ENCODE measurements at regions not wholly inside any gene's neighbourhood (a gene's known extent, or its start where the extent isn't known, plus 50 kb on each side); places are given as distances from the start of the nearest gene placed in this dataset.

DNA sequence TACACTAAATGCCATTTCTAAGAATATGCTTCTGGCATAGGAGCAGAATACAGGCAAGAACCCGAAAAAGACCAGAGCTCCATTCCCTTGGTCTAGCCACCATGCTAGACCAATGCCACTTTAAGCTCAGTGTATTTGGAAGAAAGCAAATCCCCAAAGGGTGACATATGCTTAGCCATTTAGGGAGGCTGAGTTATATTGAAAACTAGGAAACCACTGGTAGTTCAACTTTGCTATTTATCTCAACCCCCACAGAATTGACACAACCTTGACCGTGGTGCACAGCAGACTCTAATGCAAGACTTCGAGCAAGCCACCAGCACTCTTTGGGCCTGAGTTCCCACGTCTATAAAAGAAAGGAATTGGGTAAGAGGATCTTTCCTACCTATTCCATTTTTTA is 167.9 kb downstream of the ADSS2 start:
- intact Hi-C loops (cut with DNase I) = no loop called here
- Histone ChIP-seq H3K4me3 (no peak overlapping the region), H3K9me3 (no peaks in the 10 kb centered on the region), H3K27ac (no peak overlapping the region), H3K27me3 (no peaks in the 10 kb centered on the region), H3K36me3 (no peaks in the 10 kb centered on the region), H3K4me1 (no peaks in the 10 kb centered on the region)
- TF ChIP-seq POLR2A (IDR thresholded peaks at IDR 0.05) (no peak), CTCF (IDR thresholded peaks at IDR 0.05) (no peak), EP300 (IDR thresholded peaks at IDR 0.05) (no peak), POLR2AphosphoS5 (IDR thresholded peaks at IDR 0.05) (no peak)
- WGBS, 2 donors = 86 to 88% methylated on average over 4 of the region's 4 CpGs
- DNase-seq = no peak

- Histone ChIP-seq H3K27me3 (no peaks in the 10 kb centered on the region), H3K9me3 (no peaks in the 10 kb centered on the region), H3K27ac (no peak overlapping the region), H3K4me3 (no peak overlapping the region), H3K4me1 (no peaks in the 10 kb centered on the region), H3K36me3 (no peaks in the 10 kb centered on the region)
- no peak for DNase-seq
- TF ChIP-seq POLR2AphosphoS5 (IDR thresholded peaks at IDR 0.05) (no peak), POLR2A (IDR thresholded peaks at IDR 0.05) (no peak), CTCF (IDR thresholded peaks at IDR 0.05) (no peak), EP300 (IDR thresholded peaks at IDR 0.05) (no peak)
- intact Hi-C loops (cut with DNase I) = no loop called here
- 92 to 94% methylated on average over 17 of the region's 17 CpGs for WGBS, 2 donors
Measured at GRCh38 chr1:244284641-244285156, 167.0 kb downstream of the ADSS2 start.

DNA sequence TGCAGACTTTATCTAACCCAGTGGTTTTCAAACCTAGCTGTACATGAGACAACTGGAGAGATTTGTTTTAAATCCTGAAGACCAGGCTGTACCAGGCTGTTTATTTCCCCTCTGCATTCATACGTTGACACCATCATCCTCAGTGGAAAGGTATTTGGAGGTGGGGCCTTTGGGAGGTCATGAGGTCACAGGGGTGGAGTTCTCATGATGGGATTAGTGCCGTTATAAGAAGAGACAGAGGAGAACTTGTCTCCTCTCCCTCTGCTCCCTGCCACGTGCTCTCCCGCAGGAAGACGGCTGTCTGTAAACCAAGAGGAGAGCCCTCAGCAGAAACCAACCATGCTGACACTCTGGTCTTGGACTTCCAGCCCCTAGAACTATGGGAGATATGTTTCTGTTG is 165.4 kb downstream of the ADSS2 start:
- WGBS, 2 donors = 70 to 77% methylated on average over 5 of the region's 5 CpGs
- Histone ChIP-seq H3K4me1 (no peaks in the 10 kb centered on the region), H3K36me3 (no peaks in the 10 kb centered on the region), H3K27ac (no peak overlapping the region), H3K9me3 (no peaks in the 10 kb centered on the region), H3K27me3 (no peaks in the 10 kb centered on the region), H3K4me3 (no peak overlapping the region)
- no peak for TF ChIP-seq POLR2AphosphoS5 (IDR thresholded peaks at IDR 0.05)
- no peak for TF ChIP-seq POLR2A (IDR thresholded peaks at IDR 0.05)
- TF ChIP-seq EP300 (IDR thresholded peaks at IDR 0.05) = no peak
- TF ChIP-seq CTCF (IDR thresholded peaks at IDR 0.05) = no peak
- DNase-seq = no peak
- intact Hi-C loops (cut with DNase I) = no loop called here

GRCh38 chr1:244287726-244288125 is 164.0 kb downstream of the ADSS2 start:
- intact Hi-C loops (cut with DNase I) = no loop called here
- no peak for TF ChIP-seq POLR2A (IDR thresholded peaks at IDR 0.05)
- TF ChIP-seq POLR2AphosphoS5 (IDR thresholded peaks at IDR 0.05) = no peak
- TF ChIP-seq CTCF (IDR thresholded peaks at IDR 0.05) = no peak
- no peak for TF ChIP-seq EP300 (IDR thresholded peaks at IDR 0.05)

DNA sequence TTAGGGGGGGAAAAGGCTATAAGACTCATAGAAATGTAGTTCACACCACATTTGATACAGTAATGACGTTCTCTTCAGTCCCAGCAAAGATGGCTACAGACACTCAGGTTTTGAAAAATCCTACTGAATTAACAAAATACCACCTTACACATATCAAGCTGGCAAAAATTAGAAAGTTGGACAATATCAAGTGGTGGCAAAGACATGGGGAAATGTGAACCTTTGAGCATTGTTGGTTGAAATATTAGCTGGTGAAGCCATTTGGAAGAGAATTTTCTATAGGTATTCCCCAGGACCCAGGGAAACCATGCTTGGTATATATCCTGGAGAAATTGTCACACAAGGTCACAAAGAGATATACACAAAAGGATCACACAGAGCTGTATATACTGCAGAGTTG is 163.0 kb downstream of the ADSS2 start:
- TF ChIP-seq CTCF (IDR thresholded peaks at IDR 0.05) (no peak), EP300 (IDR thresholded peaks at IDR 0.05) (no peak)
- intact Hi-C loops (cut with DNase I) = no loop called here
- WGBS, 2 donors = 91 to 96% methylated on average over 1 of the region's 1 CpG

More at GRCh38 chr1:244287726-244288125, 164.0 kb downstream of the ADSS2 start:
- WGBS, 2 donors = 84 to 87% methylated on average over 1 of the region's 1 CpG
- H3K4me3 ChIP-seq = no peak overlapping the region
- H3K4me1 ChIP-seq = no peaks in the 10 kb centered on the region
- H3K36me3 ChIP-seq = no peaks in the 10 kb centered on the region
- no peaks in the 10 kb centered on the region for H3K9me3 ChIP-seq
- DNase-seq = no peak
- H3K27ac ChIP-seq = no peak overlapping the region
- no peaks in the 10 kb centered on the region for H3K27me3 ChIP-seq

More for the DNA sequence above, 163.0 kb downstream of the ADSS2 start:
- Histone ChIP-seq H3K4me1 (no peaks in the 10 kb centered on the region), H3K4me3 (no peak overlapping the region), H3K36me3 (no peaks in the 10 kb centered on the region), H3K27me3 (no peaks in the 10 kb centered on the region), H3K27ac (no peak overlapping the region), H3K9me3 (no peaks in the 10 kb centered on the region)
- no peak for DNase-seq
